Esophagus squamous epithelium (tissue), 4 donors: ENCODE measurements at regions not wholly inside any gene's neighbourhood (a gene's known extent, or its start where the extent isn't known, plus 50 kb on each side); places are given as distances from the start of the nearest gene placed in this dataset.

Source experiments
- CTCF ChIP-seq, 6 experiments: fragments of 450-650 bp in 4 of 6; fragments of 200-600 bp in 2 of 6; sonication (generic) in 2 of 6; IDR thresholded peaks; one replicate each; pipeline ENCODE4 v1.5.1; 2016 to 2019; ENCODE audit warnings: antibody characterized with exemption in 6 of 6, mild to moderate bottlenecking in 4 of 6, moderate library complexity in 4 of 6
- POLR2A ChIP-seq, 4 donors: fragments of 450-650 bp; IDR thresholded peaks; one replicate each; pipeline ENCODE4 v1.6.1; 2017; ENCODE audit warnings: antibody characterized with exemption in 4 of 4, mild to moderate bottlenecking in 4 of 4, moderate library complexity in 3 of 4

DNA sequence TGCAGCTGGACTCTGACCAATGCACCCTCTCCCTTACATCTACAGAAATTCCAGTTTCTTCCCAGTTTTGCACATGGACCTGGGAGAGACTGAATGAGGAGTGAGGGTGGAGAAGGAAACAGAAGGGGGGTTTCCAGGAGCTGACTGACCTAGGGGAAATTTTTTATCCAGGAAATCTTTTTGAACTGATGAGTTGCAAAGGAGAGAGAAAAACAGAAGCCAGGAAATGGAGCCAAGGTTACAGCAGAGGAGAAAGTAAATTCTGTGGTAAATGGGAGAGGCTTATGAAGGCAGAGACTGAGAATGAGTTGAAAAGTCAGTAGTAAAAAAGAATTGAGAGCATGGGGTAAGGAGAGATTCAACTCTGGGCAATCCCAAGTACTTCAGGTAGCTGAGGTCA is 192.8 kb downstream of the SMIM20 start:
- TF ChIP-seq CTCF (IDR thresholded peaks at IDR 0.05): no peak
- TF ChIP-seq POLR2A (IDR thresholded peaks at IDR 0.05): no peak
